Thoracic aorta (tissue), 2 donors: ENCODE measurements at regions not wholly inside any gene's neighbourhood (a gene's known extent, or its start where the extent isn't known, plus 50 kb on each side); places are given as distances from the start of the nearest gene placed in this dataset.

ENCODE experiments used
- ATAC-seq: fragments of 150-250 bp; one replicate; pipeline ENCODE4 v1.8.0; 2017; ENCODE audit warnings: low read depth; ENCODE audit not compliant: insufficient number of reproducible peaks, low FRiP score
- DNase-seq: peaks from one replicate; pipeline ENCODE4 v3.0.0-alpha.2; 2020; ENCODE audit warnings: low spot score
- H3K27ac ChIP-seq, 2 donors: fragments of 200-600 bp; sonication (generic); 1 replicate in 1 of 2; 2 replicates in 1 of 2; pipeline ENCODE4 v1.5.1; 2016; ENCODE audit warnings: mild to moderate bottlenecking in 2 of 2, moderate library complexity in 2 of 2
- H3K27me3 ChIP-seq: fragments of 200-600 bp; sonication (generic); replicated peaks from 2 replicates; pipeline ENCODE4 v1.6.0; 2016; ENCODE audit warnings: mild to moderate bottlenecking; ENCODE audit not compliant: insufficient read depth
- H3K36me3 ChIP-seq: fragments of 200-600 bp; sonication (generic); one replicate; pipeline ENCODE4 v1.5.1; 2016
- H3K4me1 ChIP-seq, 2 donors: fragments of 200-600 bp; sonication (generic); 1 replicate in 1 of 2; 2 replicates in 1 of 2; pipeline versions ENCODE4 v1.5.1 to v1.6.0; 2016; ENCODE audit warnings: low read depth in 2 of 2, mild to moderate bottlenecking in 1 of 2; ENCODE audit not compliant: control insufficient read depth in 1 of 2
- H3K4me3 ChIP-seq: fragments of 200-600 bp; sonication (generic); 2 replicates; pipeline ENCODE4 v1.5.1; 2016; ENCODE audit warnings: mild to moderate bottlenecking
- H3K9me3 ChIP-seq: fragments of 200-600 bp; sonication (generic); 2 replicates; pipeline ENCODE4 v1.5.1; 2016
- TF ChIP-seq, protein P1 (sequence below): fragments of 200-600 bp; sonication (generic); IDR thresholded peaks from one replicate; pipeline ENCODE4 v1.5.1; 2019; ENCODE audit warnings: antibody characterized with exemption

DNA sequence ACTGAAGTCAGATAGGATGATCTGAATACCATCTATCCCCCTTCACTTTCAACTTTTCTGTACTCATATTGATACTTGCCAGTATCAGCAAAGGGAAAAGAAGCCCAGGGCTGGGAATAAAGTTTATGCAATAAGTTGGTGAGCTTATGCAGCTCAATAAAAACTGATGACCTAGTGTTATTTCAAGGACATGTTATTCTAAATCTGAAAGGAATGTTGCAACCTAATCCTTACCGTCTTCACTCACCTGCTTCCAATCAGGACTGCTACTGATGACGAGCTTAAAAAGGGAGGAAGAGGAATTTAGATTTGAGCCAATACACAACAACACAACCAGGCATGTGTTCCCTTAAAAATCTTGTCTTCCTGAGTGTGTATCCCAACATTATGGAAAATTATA, 419.9 kb downstream of the SPRY1 start:
- Histone ChIP-seq H3K4me1 (no peaks in the 10 kb centered on the region), H3K27ac (no peak overlapping the region), H3K9me3 (no peaks in the 10 kb centered on the region), H3K36me3 (no peaks in the 10 kb centered on the region), H3K4me3 (no peak overlapping the region), H3K27me3 (no peaks in the 10 kb centered on the region)
- ATAC-seq (no peak), DNase-seq (no peak)
- TF ChIP-seq, protein P1, sequence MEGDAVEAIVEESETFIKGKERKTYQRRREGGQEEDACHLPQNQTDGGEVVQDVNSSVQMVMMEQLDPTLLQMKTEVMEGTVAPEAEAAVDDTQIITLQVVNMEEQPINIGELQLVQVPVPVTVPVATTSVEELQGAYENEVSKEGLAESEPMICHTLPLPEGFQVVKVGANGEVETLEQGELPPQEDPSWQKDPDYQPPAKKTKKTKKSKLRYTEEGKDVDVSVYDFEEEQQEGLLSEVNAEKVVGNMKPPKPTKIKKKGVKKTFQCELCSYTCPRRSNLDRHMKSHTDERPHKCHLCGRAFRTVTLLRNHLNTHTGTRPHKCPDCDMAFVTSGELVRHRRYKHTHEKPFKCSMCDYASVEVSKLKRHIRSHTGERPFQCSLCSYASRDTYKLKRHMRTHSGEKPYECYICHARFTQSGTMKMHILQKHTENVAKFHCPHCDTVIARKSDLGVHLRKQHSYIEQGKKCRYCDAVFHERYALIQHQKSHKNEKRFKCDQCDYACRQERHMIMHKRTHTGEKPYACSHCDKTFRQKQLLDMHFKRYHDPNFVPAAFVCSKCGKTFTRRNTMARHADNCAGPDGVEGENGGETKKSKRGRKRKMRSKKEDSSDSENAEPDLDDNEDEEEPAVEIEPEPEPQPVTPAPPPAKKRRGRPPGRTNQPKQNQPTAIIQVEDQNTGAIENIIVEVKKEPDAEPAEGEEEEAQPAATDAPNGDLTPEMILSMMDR, result no peak

DNA sequence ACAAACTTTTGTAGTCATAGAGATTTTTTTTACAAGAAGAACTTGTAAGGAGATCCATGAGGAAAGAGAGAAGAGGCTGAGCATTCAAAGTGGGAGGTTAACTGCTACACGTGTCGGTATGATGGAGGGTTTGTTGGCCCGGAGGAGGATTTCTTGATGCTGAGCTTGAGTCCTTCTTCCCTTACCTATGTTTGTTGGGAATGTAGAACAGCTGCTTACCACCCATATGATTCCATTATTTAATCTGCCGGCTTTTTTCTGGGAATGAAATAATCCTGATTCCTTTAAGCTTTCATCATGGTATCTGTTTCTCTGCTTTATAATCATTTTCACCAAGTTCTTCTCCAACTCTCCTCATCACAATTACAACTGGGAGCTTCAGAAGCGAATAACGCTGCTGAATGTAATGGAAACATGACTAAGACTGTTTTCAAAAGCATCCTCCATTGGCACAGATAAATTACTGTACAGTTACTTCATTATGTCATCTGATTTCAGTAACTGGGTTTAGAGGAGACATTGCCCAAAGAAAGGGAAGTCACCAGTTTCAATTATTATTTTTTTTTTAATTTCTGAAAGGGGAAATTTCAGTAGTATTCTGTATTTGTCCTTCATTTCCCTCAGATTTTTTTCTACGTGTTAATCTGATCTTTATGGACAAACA, 420.6 kb downstream of the SPRY1 start:
- ATAC-seq (no peak), DNase-seq (no peak)
- TF ChIP-seq, protein P1, result no peak
- H3K4me3 ChIP-seq, result no peak overlapping the region
- no peaks in the 10 kb centered on the region for H3K36me3 ChIP-seq
- no peaks in the 10 kb centered on the region for H3K27me3 ChIP-seq
- no peaks in the 10 kb centered on the region for H3K4me1 ChIP-seq
- no peaks in the 10 kb centered on the region for H3K9me3 ChIP-seq
- H3K27ac ChIP-seq, result no peak overlapping the region

DNA sequence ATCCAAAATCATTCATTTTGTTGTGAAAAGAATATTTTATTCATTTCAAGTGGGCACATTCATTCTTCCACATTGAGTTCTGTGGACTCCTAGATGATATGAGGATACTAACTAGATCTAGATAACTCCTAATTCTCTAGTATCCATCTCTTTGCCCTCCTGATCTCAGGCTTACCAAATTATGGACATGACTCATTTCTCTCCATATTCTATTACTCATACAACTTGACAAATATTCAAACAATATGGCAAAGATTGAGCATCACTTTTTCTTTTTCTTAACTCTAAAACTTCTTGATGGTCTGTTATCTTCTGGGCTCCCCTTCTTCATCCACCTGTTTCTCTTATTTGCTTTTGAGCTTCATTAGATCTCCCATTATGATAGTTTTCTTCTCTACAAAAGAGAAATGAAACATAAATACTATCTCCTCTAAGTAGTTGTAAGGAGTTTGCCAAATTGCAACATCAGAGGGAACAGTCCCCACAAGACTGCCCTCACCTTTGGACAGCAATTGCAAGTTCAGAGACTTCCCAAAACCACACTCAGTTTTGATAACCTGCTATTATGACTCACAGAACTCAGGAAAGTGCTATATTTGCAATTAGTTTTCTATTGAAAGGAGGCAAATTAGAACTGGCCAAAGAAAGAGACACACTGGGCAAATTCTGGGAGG, 422.9 kb downstream of the SPRY1 start:
- DNase-seq, result no peak
- TF ChIP-seq, protein P1, result no peak

DNA sequence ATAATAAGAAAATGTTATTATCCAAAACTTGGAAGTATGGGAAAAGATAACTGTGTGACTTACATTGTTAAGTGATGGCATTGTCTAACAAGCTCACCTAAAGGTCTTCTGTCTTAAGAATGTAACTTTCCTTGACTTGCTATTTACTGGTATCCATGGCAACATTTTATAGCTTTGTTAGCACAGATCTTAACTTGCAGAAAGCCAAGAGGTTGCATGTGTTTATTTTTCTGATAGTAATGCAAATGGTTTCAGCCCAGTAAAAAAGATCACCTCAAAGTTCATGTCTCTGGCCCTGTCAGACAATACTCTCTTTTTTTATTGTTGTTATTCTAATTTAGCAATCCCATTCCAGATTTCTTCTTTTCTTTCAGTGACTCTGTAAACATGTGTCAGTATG, 425.3 kb downstream of the SPRY1 start:
- no peak for ATAC-seq
- no peak overlapping the region for H3K4me3 ChIP-seq
- TF ChIP-seq, protein P1, result no peak
- peaks cover 14 to 20% of the 10 kb centered on the region in 2 donors for H3K4me1 ChIP-seq
- DNase-seq, result no peak
- no peaks in the 10 kb centered on the region for H3K36me3 ChIP-seq
- no peaks in the 10 kb centered on the region for H3K9me3 ChIP-seq
- H3K27ac ChIP-seq, result no peak overlapping the region
- H3K27me3 ChIP-seq, result no peaks in the 10 kb centered on the region

More for the DNA sequence above, 422.9 kb downstream of the SPRY1 start:
- Histone ChIP-seq H3K27ac (no peak overlapping the region), H3K27me3 (no peaks in the 10 kb centered on the region), H3K9me3 (no peaks in the 10 kb centered on the region), H3K4me1 (peaks cover 0 to 9% of the 10 kb centered on the region in 2 donors), H3K36me3 (no peaks in the 10 kb centered on the region), H3K4me3 (no peak overlapping the region)
- no peak for ATAC-seq

DNA sequence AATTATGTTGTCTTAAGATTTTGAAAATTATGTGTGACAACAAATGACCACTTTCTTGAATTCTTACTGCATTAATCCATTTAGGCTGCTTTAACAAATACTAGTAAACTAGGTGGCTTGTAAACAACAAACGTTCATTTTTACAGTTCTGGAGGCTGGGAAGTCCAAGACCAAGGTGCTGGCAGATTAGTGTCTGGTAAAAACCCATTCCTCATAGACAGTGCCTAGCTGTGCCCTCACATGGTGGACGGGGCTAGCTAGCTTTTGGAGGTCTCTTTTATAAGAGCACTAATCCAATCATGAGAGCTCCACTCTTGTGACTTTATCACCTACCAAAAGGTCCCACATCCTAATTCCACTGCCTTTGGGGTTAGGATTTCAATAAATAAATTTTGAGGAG, 425.8 kb downstream of the SPRY1 start:
- no peaks in the 10 kb centered on the region for H3K9me3 ChIP-seq
- no peak overlapping the region for H3K27ac ChIP-seq
- TF ChIP-seq, protein P1, result no peak
- DNase-seq (no peak), ATAC-seq (no peak)
- H3K4me1 ChIP-seq, result peaks cover 14 to 24% of the 10 kb centered on the region in 2 donors
- no peaks in the 10 kb centered on the region for H3K27me3 ChIP-seq
- H3K36me3 ChIP-seq, result no peaks in the 10 kb centered on the region
- no peak overlapping the region for H3K4me3 ChIP-seq
